GM21737 (cell line): ENCODE measurements at regions not wholly inside any gene's neighbourhood (a gene's known extent, or its start where the extent isn't known, plus 50 kb on each side); places are given as distances from the start of the nearest gene placed in this dataset.

Experiments used
- ATAC-seq: cut with Tn5 transposase; IDR thresholded peaks from one replicate; pipeline ENCODE4 v1.9.1; 2021; ENCODE audit warnings: mild to moderate bottlenecking, moderate library complexity; ENCODE audit not compliant: unreplicated experiment

DNA sequence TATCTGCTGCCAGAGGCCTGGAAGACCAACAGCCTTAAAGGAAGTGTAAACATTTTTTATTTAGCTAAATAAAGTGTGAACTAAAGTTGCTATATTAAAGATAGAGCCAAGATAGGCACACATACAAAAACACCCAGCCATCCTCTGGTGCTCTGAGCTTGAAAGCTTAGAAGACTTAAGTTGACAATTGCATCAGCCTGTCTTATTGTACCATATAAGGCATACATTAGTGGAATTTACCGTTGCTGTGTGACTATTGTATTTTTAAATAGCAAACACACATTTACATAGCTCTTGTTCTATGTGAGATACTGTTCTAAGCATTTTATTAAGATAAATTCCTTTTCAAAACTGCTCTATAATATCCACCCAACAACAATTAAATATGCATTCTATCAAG is 736.6 kb upstream of the ZEB2 start:
- ATAC-seq: no peak

DNA sequence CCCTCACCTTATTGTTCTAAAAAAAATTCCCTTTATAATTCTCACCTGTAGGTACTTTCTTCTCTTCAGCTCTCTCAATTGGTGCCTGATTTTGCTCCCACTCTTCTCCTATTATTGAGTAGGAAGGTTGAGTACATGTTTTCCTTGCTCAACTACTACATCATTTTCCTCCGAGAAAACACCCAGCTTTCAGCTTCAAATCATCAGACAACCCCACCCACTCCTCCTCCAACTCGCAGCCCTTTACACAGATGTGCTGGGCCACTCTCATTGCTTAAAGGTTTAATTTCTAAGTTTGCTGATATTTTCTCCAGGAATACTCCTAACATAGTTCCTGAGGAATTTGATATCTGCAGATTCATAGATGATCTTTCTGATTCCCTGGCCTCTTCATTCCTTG is 734.4 kb upstream of the ZEB2 start:
- no peak for ATAC-seq

DNA sequence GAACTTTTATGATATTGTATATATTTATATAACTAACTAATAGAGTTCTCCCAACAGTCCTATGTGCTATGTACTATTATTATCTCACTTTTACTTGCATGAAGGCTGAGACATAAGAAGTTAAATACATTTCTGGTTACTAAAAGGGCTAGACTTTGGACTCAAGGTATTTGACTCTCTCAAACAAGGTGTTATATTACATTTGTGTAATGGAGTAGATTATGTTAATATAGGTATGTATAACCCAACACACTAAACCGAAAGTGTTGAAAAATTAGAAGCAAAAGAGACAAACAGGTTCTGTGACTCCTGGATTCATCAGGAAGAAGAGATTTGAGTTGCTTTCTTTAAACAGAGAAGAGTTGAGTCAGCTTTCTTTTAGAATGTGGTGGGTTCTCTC is 733.6 kb upstream of the ZEB2 start:
- no peak for ATAC-seq

DNA sequence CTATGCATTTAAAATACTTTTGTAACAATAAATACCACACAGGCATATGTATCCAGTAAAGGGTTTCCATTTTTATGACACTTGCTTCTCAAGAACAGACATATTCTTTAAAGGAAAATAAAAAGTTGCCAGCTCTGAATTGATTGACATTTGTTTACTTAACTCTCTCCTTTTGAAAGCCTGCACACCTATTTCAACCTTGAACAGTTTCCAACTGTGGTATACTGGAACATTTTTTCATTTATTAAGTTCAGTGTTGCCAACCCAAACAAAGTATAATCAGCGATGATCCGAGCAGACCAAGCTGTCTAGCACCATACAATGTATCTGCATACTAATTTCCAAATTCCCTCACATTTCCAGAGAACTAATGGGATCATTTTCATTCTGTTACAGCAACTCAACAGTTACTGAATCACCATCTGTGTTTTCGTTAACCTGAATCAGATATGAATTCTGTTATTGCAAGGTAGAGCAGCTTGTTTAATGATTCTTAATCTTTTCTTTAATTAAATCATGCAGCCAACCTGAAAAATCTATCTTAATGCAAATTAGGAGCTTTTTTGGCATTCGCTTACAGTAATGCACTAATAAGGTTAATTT is 725.5 kb upstream of the ZEB2 start:
- no peak for ATAC-seq

DNA sequence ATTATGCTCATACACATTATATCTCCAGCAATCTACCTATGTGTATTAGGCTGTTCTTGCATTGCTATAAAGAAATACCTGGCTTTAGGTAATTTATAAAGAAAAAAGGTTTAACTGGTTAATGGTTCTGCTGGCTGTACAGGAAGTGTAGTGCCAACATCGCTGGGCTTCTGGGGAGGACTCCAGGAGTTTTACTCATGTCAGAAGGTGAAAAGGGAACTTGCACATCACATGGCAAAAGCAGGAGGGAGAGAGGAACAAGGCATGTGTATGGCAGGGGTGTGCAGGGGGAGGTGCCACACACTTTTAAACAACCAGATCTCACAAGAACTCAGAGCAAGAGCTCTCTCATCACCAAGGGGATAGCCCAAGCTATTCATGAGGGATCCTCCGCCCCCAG is 715.4 kb upstream of the ZEB2 start:
- no peak for ATAC-seq

DNA sequence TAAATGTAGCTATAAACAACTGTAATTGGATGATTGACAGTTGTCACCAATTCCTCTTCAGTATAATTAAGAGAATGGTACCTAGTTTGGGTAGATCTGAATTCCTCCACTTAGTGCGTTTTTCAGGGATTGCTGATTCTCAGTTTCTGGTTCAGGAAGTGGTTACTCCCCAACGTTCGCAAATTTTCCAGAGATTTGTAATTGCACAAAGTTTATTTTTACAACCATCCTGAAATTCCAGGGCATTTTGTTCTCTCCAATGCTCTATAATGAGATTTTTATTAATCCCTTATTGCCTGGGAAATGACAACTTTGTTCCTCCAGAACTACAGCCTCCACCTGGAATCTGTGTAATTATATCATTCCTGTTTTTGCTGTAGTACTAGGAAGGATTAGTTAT is 710.6 kb upstream of the ZEB2 start:
- no peak for ATAC-seq

DNA sequence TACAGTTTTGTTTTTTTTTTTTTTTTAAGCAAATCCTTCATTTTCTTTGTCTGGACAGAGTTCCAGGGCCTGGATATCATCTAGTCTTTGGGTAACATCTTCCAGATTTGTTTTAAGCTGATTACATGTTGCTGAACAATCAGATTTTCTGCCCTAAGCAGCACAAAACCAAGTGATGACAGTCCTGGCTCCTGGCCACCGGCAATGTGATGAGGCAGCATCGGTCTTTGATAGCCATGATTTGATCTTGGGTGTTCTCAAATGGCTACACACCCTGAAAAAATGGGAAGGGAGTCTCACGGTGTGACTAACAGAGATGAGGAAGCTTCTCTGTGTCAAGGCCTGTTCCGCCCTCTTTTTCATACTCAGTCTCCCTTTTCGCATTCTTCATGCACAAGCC is 708.6 kb upstream of the ZEB2 start:
- ATAC-seq: no peak

DNA sequence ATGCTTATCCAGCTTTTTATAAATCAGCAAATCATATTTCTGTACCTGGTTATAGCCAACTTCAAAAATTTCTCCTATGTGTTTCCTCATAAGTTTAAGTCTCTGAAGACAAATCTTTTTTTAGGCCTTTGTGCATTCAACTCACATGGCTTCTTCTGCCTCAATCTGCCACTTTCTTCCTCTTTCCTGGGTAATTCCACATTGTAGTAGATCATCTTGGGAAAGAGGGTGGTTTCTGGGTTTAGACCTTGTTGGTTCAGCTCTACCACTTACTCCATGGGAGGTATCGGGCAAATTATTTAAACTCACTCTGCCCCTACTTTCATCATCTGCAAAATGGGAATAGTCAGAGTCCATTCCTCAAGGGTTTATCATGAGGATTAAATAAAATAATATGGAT is 707.0 kb upstream of the ZEB2 start:
- ATAC-seq: no peak

DNA sequence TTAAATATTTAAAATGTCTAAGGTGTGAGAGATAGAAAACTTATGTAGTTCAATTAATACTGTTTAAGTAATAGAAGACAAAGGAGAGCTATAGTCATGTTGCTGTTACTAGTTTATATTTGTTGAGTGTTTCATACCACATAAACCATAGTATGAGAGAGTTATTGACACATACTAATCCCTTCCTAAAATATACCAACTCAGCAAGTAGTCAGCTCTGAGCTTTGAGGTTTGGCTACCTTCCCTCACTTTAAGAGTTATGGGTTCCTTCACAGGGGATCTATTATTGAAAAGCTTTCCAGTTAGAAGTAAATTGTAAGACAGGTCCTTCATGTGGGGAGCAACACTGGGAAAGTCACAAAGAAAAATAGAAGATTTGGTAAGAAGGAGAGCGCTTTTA is 701.6 kb upstream of the ZEB2 start:
- no peak for ATAC-seq

DNA sequence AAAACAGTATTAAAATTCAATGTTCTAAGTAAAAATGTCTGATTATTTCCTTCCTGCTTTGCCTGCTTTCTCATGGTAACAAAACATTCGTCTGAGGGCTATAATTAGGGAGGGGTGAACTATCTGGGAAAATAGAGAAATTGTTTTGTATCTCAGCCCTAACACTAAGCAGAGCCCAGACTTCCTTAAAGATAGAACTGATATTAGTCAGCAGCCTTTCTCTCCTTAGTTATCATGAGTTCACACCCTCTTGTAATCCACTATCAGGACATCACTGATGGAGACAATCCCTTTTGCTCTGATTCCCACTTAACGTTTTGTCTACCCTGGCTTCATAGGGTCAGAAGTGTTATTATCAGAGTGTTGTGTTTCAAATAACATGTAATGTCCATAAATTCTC is 701.1 kb upstream of the ZEB2 start:
- ATAC-seq: no peak

DNA sequence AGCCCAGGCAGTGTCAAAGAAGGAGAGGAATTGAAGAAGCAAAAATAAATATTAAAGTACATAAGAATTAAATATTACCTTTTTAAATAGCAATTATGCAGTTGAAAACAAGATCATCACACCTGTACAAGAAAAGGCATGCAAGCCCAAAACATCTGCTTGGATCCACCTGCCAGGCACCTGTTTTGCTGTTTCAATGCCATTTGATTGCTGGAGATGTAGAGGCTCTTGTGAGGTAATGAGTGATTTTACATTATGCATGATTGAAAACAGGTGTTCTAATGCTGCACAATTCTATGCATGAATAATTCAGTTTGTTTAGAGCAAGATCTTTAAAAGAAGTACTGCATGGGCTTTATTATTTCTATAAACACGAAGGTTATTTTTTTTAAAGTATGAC is 700.6 kb upstream of the ZEB2 start:
- no peak for ATAC-seq

DNA sequence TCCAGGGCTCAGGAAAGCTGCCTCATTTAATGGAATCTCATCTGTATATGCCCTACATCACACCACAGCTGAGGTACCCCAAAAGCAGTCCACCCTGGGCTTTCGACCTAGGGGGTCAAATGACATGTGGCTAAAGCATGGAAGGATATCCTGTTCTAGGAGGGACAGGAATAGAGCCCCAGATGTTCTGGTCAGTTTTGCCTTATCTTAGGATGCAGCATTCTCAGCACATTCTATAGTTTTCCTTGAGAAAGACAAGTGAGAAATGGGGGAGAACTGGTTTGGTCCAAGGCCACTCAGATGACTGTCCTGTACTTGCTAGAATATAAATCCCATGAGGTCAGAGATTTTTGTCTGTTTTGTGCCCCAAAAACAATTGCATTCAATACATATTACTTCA is 688.0 kb upstream of the ZEB2 start:
- no peak for ATAC-seq

DNA sequence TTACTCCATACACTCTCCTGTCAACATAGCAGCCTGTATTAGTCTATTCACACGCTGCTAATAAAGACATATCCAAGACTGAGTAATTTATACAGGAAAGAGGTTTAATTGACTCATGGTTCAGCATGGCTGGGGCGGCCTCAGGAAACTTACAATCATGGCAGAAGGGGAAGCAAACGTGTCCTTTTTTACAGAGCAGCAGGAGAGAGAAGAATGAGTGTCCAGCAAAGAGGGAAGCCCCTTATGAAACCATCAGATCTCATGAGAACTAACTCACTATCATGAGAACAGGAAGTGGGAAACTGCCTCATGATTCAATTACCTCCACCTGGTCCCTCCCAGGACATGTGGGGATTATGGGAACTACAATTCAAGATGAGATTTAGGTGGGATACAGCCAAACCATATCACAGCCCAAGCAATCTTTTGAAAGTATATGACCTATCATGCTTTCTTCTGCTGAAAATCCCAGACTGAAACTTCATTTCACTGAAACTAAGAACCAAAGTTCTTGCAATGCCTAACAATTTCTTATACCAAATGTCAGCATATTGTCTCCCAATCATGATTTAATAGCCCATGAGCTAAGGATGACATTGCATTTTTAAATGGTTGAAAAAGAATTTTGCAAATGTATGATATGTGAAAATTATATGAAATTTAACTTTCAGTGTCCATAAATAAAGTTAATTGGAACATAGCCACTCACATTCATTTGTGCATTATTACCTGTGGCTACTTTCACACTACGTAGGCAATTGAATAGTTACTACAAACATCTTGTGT is 686.8 kb upstream of the ZEB2 start:
- ATAC-seq: no peak

DNA sequence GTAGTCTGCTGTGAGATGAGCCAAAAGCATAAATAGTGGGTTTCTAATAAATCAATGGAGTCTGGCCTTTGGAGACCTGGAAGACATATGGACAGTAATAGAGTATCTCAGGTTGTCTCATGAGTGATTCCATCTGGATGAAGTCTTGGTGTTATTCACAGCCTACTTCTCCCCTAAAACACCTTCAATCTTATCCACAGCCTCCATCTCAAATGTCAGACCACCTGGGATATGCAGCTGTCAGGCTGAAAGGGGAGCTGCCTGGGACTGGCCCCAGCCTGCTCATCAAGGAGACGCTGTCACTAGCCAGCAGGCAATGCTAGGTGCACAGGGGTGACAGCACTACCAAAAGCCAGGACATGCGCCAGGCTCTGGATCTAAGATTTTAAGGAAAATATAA is 684.0 kb upstream of the ZEB2 start:
- ATAC-seq: no peak

DNA sequence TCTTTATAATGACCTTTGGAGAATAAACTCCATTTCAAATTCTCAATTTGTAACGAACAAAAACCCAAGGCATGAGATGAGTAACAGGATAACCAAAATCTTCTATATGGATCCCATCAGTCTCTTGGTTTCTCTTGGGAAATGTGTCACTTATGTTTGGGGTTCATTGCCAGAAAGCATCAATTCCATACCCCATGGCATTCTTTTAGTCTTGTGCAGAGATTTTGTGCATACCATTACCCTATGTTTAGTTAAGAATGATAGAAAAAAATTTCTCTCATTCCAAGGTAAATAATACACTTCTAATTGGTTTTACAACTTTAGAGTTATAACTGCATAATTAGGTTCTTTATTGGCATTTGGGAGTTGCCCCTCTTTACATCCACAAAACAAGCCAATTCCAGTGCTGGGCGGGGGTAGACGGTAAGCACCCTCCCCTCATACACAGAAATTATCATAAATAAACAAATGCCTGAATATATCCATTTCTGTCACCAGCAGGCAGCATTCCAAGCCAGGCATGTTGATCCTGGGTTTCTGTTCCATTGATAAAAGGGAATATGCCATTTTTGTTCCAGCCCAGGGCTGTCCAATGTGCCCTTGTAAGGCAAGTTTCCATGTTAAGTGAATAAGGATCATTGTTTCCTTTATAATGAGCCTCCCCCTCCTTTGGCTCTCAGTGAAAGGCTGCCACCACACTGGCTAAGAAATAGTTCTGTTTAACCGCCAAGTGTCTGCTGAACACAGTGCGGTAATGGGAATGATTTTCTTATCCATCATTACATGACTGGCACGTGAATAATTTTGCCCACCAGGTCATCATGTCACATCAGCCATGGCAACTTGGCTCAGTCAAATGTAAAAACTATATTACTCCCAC is 680.1 kb upstream of the ZEB2 start:
- no peak for ATAC-seq

DNA sequence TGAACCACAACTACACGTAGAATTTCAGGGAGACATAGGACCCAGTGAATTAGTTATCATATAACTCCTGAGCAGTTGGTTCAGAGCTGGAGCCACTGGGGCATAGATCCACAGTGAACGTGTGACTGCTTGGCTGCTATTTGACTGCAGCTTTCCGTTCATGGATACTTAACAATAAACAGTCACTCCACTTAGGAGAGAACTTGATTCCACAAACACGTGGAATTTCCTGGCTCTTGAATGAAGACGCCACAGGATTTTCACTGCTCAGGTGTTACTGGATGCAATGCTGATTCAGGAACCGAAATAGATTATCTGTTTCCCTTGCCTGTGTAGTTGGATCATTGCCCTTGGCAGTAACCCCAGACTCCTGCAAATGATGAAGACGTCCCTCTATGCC is 679.1 kb upstream of the ZEB2 start:
- ATAC-seq: no peak

DNA sequence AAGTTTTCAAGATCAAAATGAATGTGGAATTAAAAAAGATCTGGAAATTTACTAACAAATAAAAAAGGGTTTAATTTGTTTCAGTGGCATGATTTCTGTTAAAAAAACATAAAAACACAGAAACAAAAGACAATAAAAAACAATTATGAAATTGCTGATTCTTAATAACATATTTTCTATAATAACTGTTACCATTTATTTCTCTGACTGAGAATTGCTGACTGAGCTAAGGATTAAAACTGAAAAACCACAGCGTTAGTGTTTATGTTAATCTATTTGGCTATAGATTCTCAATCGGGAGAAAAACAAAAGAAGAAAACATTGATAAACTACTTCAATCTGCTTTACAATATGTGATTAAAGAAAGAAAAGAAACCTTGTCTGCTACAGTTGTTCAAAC is 678.6 kb upstream of the ZEB2 start:
- ATAC-seq: no peak

DNA sequence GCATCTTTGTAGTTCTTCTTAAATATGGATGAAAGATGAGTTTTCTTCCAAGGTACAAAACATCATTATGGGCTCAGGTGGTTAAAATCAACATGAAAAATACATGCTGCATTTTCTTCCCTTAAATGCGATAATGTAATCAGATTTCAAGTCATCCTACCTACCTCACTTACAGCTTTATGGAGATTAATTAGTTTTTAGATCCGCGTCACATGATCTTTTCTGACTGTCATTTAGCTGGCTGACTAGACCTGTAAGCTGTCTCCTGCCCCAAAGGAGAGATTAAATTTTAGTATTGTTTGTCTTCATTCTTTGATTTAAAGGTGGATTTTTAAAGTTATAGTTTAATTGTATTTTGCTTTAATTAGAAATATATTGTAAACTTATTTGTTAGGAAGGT is 678.0 kb upstream of the ZEB2 start:
- ATAC-seq: no peak

DNA sequence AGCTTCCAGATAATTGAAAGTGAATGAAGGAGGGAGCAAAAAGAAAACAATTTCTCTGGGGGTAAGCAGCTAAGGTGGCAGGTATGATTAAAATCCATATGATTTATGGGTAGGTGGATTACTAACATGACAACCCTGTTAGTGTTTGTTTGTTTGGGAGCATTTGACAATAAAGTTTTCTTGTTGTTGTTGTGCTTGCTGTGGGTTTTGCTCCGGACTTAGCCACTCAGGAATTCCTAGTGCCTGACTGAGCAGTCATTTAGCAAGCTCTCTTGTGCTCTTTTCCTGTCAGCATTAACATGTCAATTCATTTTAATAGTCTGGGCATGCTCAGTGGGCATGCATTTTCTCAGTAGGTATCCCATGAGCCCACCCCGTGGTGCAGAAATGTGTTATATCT is 674.8 kb upstream of the ZEB2 start:
- ATAC-seq: no peak

DNA sequence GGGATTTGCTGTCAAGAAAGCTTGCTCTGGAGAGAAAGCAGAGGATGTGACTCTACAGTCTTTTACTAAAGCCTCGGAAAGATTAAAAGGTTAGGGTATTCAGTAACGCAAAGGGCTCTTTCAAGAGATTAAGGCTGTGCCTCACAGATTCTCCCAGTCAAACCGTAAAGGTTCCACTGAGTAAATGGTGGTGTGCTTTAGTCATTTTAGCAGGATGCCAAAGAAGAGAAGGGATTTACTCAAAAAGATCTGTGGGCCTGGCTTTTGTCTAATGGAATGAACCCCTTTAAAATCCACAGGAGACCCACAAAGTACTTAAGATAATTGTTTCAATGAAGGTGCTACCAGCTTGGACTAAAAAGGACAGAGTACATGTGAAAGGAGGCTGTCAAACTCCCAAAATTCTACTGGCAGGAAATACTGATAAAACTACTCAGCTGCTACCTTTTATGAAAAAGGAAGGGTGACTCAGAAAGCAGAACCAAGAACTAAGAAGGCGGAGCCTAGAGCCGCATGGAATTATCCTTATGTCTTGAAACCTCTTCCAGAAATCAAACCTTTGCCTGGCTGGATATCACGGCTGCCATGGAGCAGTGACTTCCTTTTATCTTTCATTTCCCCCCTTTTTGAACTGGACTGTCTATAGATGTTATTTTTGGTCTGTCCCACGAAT is 670.2 kb upstream of the ZEB2 start:
- no peak for ATAC-seq

DNA sequence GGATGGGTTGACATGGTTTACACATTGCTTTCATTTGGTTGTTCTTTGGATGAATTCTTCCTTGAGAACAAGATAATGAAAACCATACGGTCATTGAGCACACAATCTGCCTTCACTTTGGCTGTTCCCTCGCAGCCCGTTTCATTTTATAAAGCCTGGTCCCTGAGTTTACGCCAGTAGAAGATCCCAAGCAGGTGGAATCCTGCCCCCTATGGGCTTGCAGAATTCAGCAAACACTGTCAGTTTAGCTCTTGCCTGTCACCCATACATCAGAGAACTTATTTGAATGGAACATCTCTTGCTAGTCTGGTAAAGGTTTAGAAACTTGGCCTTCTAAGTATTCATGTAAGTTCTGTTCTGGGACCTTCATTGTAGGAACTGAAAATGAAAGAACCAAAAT is 666.4 kb upstream of the ZEB2 start:
- no peak for ATAC-seq
